SK-N-SH treated with all-trans-retinoic acid at 6 μM for 48 hours (cell line): ENCODE measurements at regions not wholly inside any gene's neighbourhood (a gene's known extent, or its start where the extent isn't known, plus 50 kb on each side); places are given as distances from the start of the nearest gene placed in this dataset.

Experiments
- ATAC-seq: fragments of 200-7000 bp; cut with Tn5 transposase; 3 replicates; pipeline ENCODE4 v1.9.1; 2020; ENCODE audit warnings: mild to moderate bottlenecking, moderate library complexity
- ARNTL ChIP-seq: fragments of 450-650 bp; formaldehyde crosslinking; IDR thresholded peaks from 2 replicates; pipeline ENCODE4 v1.5.0; 2020; ENCODE audit warnings: low read depth, mild to moderate bottlenecking, moderate library complexity, borderline replicate concordance
- BACH2 ChIP-seq: fragments of 250-450 bp; sonication (Bioruptor Pico); IDR thresholded peaks from 2 replicates; pipeline ENCODE4 v1.9.0; 2021; ENCODE audit warnings: mild to moderate bottlenecking, borderline replicate concordance
- CREB5 ChIP-seq: fragments of 250-450 bp; sonication (Bioruptor Pico); IDR thresholded peaks from 2 replicates; pipeline ENCODE4 v1.5.1; 2020; ENCODE audit warnings: low read depth, mild to moderate bottlenecking, moderate library complexity
- CSDC2 ChIP-seq: fragments of 250-450 bp; sonication (Bioruptor Pico); IDR thresholded peaks from 2 replicates; pipeline ENCODE4 v1.5.0; 2020; ENCODE audit warnings: mild to moderate bottlenecking, moderate library complexity
- CSRNP3 ChIP-seq: fragments of 250-450 bp; sonication (Bioruptor Pico); IDR thresholded peaks from 2 replicates; pipeline ENCODE4 v1.5.1; 2021; ENCODE audit warnings: mild to moderate bottlenecking, moderate library complexity
- GLIS3 ChIP-seq: fragments of 250-450 bp; sonication (Bioruptor Pico); IDR thresholded peaks from 2 replicates; pipeline ENCODE4 v1.5.0; 2020; ENCODE audit warnings: mild to moderate bottlenecking, moderate library complexity
- ISL1 ChIP-seq: fragments of 250-450 bp; sonication (Bioruptor Pico); IDR thresholded peaks from 2 replicates; pipeline ENCODE4 v2.1.2; 2022; ENCODE audit warnings: mild to moderate bottlenecking, moderate library complexity
- OSR1 ChIP-seq: fragments of 250-450 bp; sonication (Bioruptor Pico); IDR thresholded peaks from 2 replicates; pipeline ENCODE4 v1.8.0; 2022; ENCODE audit warnings: moderate library complexity, mild to moderate bottlenecking, inconsistent platforms
- POU6F1 ChIP-seq: fragments of 250-450 bp; sonication (Bioruptor Pico); IDR thresholded peaks from 2 replicates; pipeline ENCODE4 v1.8.0; 2021; ENCODE audit warnings: low read depth, mild to moderate bottlenecking, moderate library complexity, borderline replicate concordance
- PPARA ChIP-seq: fragments of 250-450 bp; sonication (Bioruptor Pico); IDR thresholded peaks from 2 replicates; pipeline ENCODE4 v1.5.0; 2020; ENCODE audit warnings: mild to moderate bottlenecking, borderline replicate concordance
- RARB ChIP-seq: fragments of 250-450 bp; sonication (Bioruptor Pico); IDR thresholded peaks from 2 replicates; pipeline ENCODE4 v1.8.0; 2021; ENCODE audit warnings: mild to moderate bottlenecking, moderate library complexity
- SNAI2 ChIP-seq: fragments of 250-450 bp; sonication (Bioruptor Pico); IDR thresholded peaks from 2 replicates; pipeline ENCODE4 v1.5.0; 2020; ENCODE audit warnings: mild to moderate bottlenecking, moderate library complexity
- TCF4 ChIP-seq: fragments of 250-450 bp; sonication (Bioruptor Pico); IDR thresholded peaks from 2 replicates; pipeline ENCODE4 v1.8.0; 2021; ENCODE audit warnings: mild to moderate bottlenecking, moderate library complexity, borderline replicate concordance
- TOX ChIP-seq: fragments of 250-450 bp; sonication (Bioruptor Pico); IDR thresholded peaks from 2 replicates; pipeline ENCODE4 v1.8.0; 2021; ENCODE audit warnings: mild to moderate bottlenecking, moderate library complexity, borderline replicate concordance
- TSHZ2 ChIP-seq: fragments of 250-450 bp; sonication (Bioruptor Pico); IDR thresholded peaks from 2 replicates; pipeline ENCODE4 v1.5.0; 2020; ENCODE audit warnings: mild to moderate bottlenecking, moderate library complexity
- ZC3H10 ChIP-seq: fragments of 250-450 bp; sonication (Bioruptor Pico); IDR thresholded peaks from 2 replicates; pipeline ENCODE4 v1.5.1; 2021; ENCODE audit warnings: mild to moderate bottlenecking, moderate library complexity
- ZFP3 ChIP-seq: fragments of 250-450 bp; sonication (Bioruptor Pico); IDR thresholded peaks from 2 replicates; pipeline ENCODE4 v1.5.0; 2020; ENCODE audit warnings: mild to moderate bottlenecking, moderate library complexity
- ZNF565 ChIP-seq: fragments of 450-650 bp; formaldehyde crosslinking; conservative IDR thresholded peaks from 2 replicates; pipeline ENCODE4 v1.5.0; 2020; ENCODE audit warnings: low read depth, mild to moderate bottlenecking, moderate library complexity
- ZNF70 ChIP-seq: fragments of 450-650 bp; formaldehyde crosslinking; IDR thresholded peaks from 2 replicates; pipeline ENCODE4 v1.5.0; 2020; ENCODE audit warnings: mild to moderate bottlenecking, moderate library complexity
- ZNF8 ChIP-seq: fragments of 450-650 bp; formaldehyde crosslinking; IDR thresholded peaks from 2 replicates; pipeline ENCODE4 v1.5.0; 2020; ENCODE audit warnings: mild to moderate bottlenecking, moderate library complexity

- TF ChIP-seq CSDC2 (CRISPR knock-in tag) = no peak
- no peak for TF ChIP-seq ZNF565 (CRISPR knock-in tag)
- no peak for TF ChIP-seq ZFP3 (CRISPR knock-in tag)
- TF ChIP-seq TOX (CRISPR knock-in tag) = no peak
- no peak for TF ChIP-seq GLIS3
- TF ChIP-seq CREB5 (CRISPR knock-in tag) = no peak
- no peak for TF ChIP-seq ZC3H10 (CRISPR knock-in tag)
- TF ChIP-seq SNAI2 (CRISPR knock-in tag) = no peak
- no peak for TF ChIP-seq ISL1 (CRISPR knock-in tag)
- no peak for TF ChIP-seq ARNTL (CRISPR knock-in tag)
- no peak for TF ChIP-seq ZNF70
- TF ChIP-seq OSR1 = no peak
- TF ChIP-seq, all 23 proteins: peak for 0
Observed at GRCh38 chr15:26128611-26129140, 265.5 kb upstream of the ATP10A start.

GRCh38 chr15:26126819-26127387, 263.8 kb upstream of the ATP10A start:
- ATAC-seq = no peak
- TF ChIP-seq POU6F1 (CRISPR knock-in tag) (no peak), CSRNP3 (CRISPR knock-in tag) (no peak), RARB (no peak), OSR1 (no peak), ZNF8 (CRISPR knock-in tag) (no peak), SNAI2 (CRISPR knock-in tag) (no peak), TSHZ2 (CRISPR knock-in tag) (no peak), ZFP3 (CRISPR knock-in tag) (no peak), ZC3H10 (CRISPR knock-in tag) (no peak), TOX (CRISPR knock-in tag) (no peak), ZNF565 (CRISPR knock-in tag) (no peak), GLIS3 (no peak), ISL1 (CRISPR knock-in tag) (no peak), PPARA (CRISPR knock-in tag) (no peak)

More at GRCh38 chr15:26128611-26129140, 265.5 kb upstream of the ATP10A start:
- no peak for ATAC-seq

GRCh38 chr15:26126070-26126469, 262.9 kb upstream of the ATP10A start:
- TF ChIP-seq CREB5 (CRISPR knock-in tag) (no peak), SNAI2 (CRISPR knock-in tag) (no peak)

GRCh38 chr15:26125664-26126063, 262.5 kb upstream of the ATP10A start:
- no peak for ATAC-seq
- TF ChIP-seq TSHZ2 (CRISPR knock-in tag) (no peak), BACH2 (CRISPR knock-in tag) (no peak), CSDC2 (CRISPR knock-in tag) (no peak), POU6F1 (CRISPR knock-in tag) (no peak), TCF4 (no peak), ZNF70 (no peak)

More at GRCh38 chr15:26126070-26126469, 262.9 kb upstream of the ATP10A start:
- ATAC-seq = no peak
